Peyer's patch (tissue), 4 donors: ENCODE measurements at regions not wholly inside any gene's neighbourhood (a gene's known extent, or its start where the extent isn't known, plus 50 kb on each side); places are given as distances from the start of the nearest gene placed in this dataset.

Source experiments
- DNase-seq, 3 donors: peaks; one replicate each; pipeline ENCODE4 v3.0.0-alpha.2; 2017 to 2019
- H3K27ac ChIP-seq, 4 donors: fragments of 200-600 bp; sonication (generic); one replicate each; pipeline ENCODE4 v1.5.1; 2016 to 2019
- H3K27me3 ChIP-seq, 2 donors: fragments of 200-600 bp; sonication (generic); one replicate each; pipeline ENCODE4 v1.5.1; 2019
- H3K36me3 ChIP-seq, 3 donors: fragments of 200-600 bp; sonication (generic); one replicate each; pipeline ENCODE4 v1.5.1; 2016 to 2019
- H3K4me1 ChIP-seq, 4 donors: fragments of 200-600 bp; sonication (generic); one replicate each; pipeline ENCODE4 v1.5.1; 2016 to 2019
- H3K4me3 ChIP-seq, 4 donors: fragments of 200-600 bp; sonication (generic); 1 replicate in 3 of 4; 2 replicates in 1 of 4; pipeline ENCODE4 v1.5.1; 2016 to 2019; ENCODE audit warnings: mild to moderate bottlenecking in 1 of 4
- H3K9me3 ChIP-seq, 4 donors: fragments of 200-600 bp; sonication (generic); one replicate each; pipeline ENCODE4 v1.5.1; 2016 to 2019; ENCODE audit warnings: mild to moderate bottlenecking in 1 of 4
- CTCF ChIP-seq, 6 experiments: fragments of 450-650 bp in 4 of 6; fragments of 200-600 bp in 2 of 6; sonication (generic) in 1 of 6; IDR thresholded peaks; one replicate each; pipeline ENCODE4 v1.5.1; 2017 to 2019; ENCODE audit warnings: antibody characterized with exemption in 6 of 6, mild to moderate bottlenecking in 3 of 6, moderate library complexity in 1 of 6
- POLR2A ChIP-seq, 2 donors: fragments of 450-650 bp; IDR thresholded peaks; one replicate each; pipeline ENCODE4 v1.5.1; 2017; ENCODE audit warnings: antibody characterized with exemption in 2 of 2, mild to moderate bottlenecking in 2 of 2, moderate library complexity in 2 of 2

- Histone ChIP-seq H3K4me1 (no peaks in the 10 kb centered on the region), H3K4me3 (no peak overlapping the region), H3K9me3 (no peaks in the 10 kb centered on the region), H3K27me3 (no peaks in the 10 kb centered on the region), H3K36me3 (no peaks in the 10 kb centered on the region), H3K27ac (no peak overlapping the region)
- no peak for TF ChIP-seq CTCF (IDR thresholded peaks at IDR 0.05)
- no peak for TF ChIP-seq POLR2A (IDR thresholded peaks at IDR 0.05)
- no peak for DNase-seq
These were observed 264.4 kb upstream of the GALNT17 start for GRCh38 chr7:70867513-70867912.

- Histone ChIP-seq H3K27ac (no peak overlapping the region), H3K9me3 (no peaks in the 10 kb centered on the region), H3K36me3 (no peaks in the 10 kb centered on the region), H3K27me3 (no peaks in the 10 kb centered on the region), H3K4me3 (no peak overlapping the region), H3K4me1 (no peaks in the 10 kb centered on the region)
- DNase-seq, result no peak
- no peak for TF ChIP-seq POLR2A (IDR thresholded peaks at IDR 0.05)
- TF ChIP-seq CTCF (IDR thresholded peaks at IDR 0.05), result no peak
These were observed 261.6 kb upstream of the GALNT17 start for GRCh38 chr7:70870349-70870748.

DNA sequence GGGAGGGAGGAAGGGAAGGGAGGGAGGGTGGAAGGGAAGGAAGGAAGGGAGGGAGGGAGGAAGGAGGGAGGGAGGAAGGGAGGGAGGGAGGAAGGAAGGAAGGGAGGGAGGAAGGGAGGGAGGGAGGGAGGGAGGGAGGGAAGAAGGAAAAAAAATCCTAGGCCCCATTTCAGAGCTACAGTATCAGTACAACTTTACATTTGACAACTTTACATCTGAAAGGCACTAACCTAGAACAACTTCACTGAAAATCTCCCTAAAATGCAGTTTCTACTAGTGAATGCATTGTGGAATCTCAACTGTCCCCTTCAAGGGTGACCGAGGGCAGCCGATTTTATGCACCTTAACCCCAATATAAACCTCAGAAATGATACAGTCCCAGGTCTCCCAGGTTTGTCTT, 259.8 kb upstream of the GALNT17 start:
- no peak for DNase-seq
- Histone ChIP-seq H3K4me1 (no peaks in the 10 kb centered on the region), H3K9me3 (no peaks in the 10 kb centered on the region), H3K4me3 (no peak overlapping the region), H3K36me3 (no peaks in the 10 kb centered on the region), H3K27me3 (no peaks in the 10 kb centered on the region), H3K27ac (no peak overlapping the region)
- TF ChIP-seq CTCF (IDR thresholded peaks at IDR 0.05), result no peak
- TF ChIP-seq POLR2A (IDR thresholded peaks at IDR 0.05), result no peak

- Histone ChIP-seq H3K36me3 (no peaks in the 10 kb centered on the region), H3K9me3 (no peaks in the 10 kb centered on the region), H3K27me3 (no peaks in the 10 kb centered on the region), H3K4me3 (no peak overlapping the region), H3K4me1 (no peaks in the 10 kb centered on the region), H3K27ac (no peak overlapping the region)
- TF ChIP-seq CTCF (IDR thresholded peaks at IDR 0.05) (no peak), POLR2A (IDR thresholded peaks at IDR 0.05) (no peak)
- no peak for DNase-seq
These were observed 250.6 kb upstream of the GALNT17 start for GRCh38 chr7:70881167-70881847.

DNA sequence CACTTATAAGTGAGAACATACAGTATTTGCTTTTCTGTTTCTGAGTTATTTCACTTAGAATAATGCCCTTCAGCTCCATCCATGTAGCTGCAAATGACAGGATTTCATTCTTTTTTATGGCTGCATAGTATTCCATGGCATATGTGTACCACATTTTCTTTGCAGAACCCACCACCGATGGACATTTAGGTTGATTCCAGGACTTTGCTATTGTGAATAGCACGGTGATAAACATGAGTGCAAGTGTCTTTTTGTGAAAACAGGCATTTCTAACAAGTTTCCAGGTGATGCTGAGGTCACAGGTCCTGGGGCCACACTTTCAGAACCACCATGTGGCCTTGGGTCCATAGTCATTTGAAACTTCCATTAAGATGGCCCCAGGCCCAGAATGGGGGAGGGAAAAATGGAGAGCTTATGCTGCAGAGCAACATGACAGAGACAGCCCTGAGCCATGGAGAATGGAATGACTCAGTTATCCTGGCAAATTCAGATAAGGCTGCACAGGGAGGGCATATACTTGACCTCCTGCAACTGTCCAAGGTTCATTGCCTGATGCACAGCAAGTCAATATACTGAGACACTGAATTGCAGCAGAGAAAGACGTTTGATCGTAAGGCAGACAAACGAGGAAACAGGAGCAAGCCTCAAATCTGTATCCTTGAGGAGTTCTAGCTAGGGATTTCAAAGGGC, 248.0 kb upstream of the GALNT17 start:
- no peaks in the 10 kb centered on the region for H3K36me3 ChIP-seq
- H3K4me1 ChIP-seq, result no peaks in the 10 kb centered on the region
- no peak overlapping the region for H3K4me3 ChIP-seq
- H3K27me3 ChIP-seq, result no peaks in the 10 kb centered on the region
- no peak for TF ChIP-seq CTCF (IDR thresholded peaks at IDR 0.05)
- no peak for TF ChIP-seq POLR2A (IDR thresholded peaks at IDR 0.05)
- no peak for DNase-seq
- no peaks in the 10 kb centered on the region for H3K9me3 ChIP-seq
- H3K27ac ChIP-seq, result no peak overlapping the region
